H9 (cell line): ENCODE measurements at regions not wholly inside any gene's neighbourhood (a gene's known extent, or its start where the extent isn't known, plus 50 kb on each side); places are given as distances from the start of the nearest gene placed in this dataset.

ENCODE experiments used
- DNase-seq: peaks from one replicate; pipeline ENCODE4 v3.0.0-alpha.2; 2017
- H2AFZ ChIP-seq: one replicate; pipeline ENCODE4 v1.6.1; 2013; ENCODE audit warnings: mild to moderate bottlenecking, low read length, control low read depth, moderate library complexity
- H2AK5ac ChIP-seq: 2 replicates; pipeline ENCODE4 v1.6.1; 2013; ENCODE audit warnings: low read length, control low read depth, mixed read lengths; ENCODE audit not compliant: insufficient read length
- H2BK120ac ChIP-seq: one replicate; pipeline ENCODE4 v1.6.1; 2013; ENCODE audit warnings: low read depth, mild to moderate bottlenecking, low read length, control low read depth, inconsistent platforms; ENCODE audit not compliant: poor library complexity, severe bottlenecking
- H2BK12ac ChIP-seq: 2 replicates; pipeline ENCODE4 v1.6.1; 2013; ENCODE audit warnings: low read length, control low read depth, mixed read lengths, low read depth; ENCODE audit not compliant: insufficient read length
- H2BK15ac ChIP-seq: 2 replicates; pipeline ENCODE4 v1.6.1; 2013; ENCODE audit warnings: low read depth, low read length, control low read depth
- H2BK20ac ChIP-seq: one replicate; pipeline ENCODE4 v1.6.1; 2013; ENCODE audit warnings: low read depth, mild to moderate bottlenecking, low read length, control low read depth, inconsistent platforms; ENCODE audit not compliant: poor library complexity, severe bottlenecking
- H2BK5ac ChIP-seq: 2 replicates; pipeline ENCODE4 v1.6.1; 2013; ENCODE audit warnings: low read length, control low read depth, mixed read lengths; ENCODE audit not compliant: insufficient read length
- H3K14ac ChIP-seq: 2 replicates; pipeline ENCODE4 v1.6.1; 2013; ENCODE audit warnings: low read length, control low read depth; ENCODE audit not compliant: insufficient read depth
- H3K18ac ChIP-seq: 2 replicates; pipeline ENCODE4 v1.6.1; 2013; ENCODE audit warnings: low read depth, mild to moderate bottlenecking, mixed read lengths, low read length, control low read depth; ENCODE audit not compliant: insufficient read length
- H3K23ac ChIP-seq: 2 replicates; pipeline ENCODE4 v1.6.1; 2013; ENCODE audit warnings: low read length, control low read depth, mixed read lengths, low read depth; ENCODE audit not compliant: insufficient read length
- H3K23me2 ChIP-seq: 2 replicates; pipeline ENCODE4 v1.6.1; 2013; ENCODE audit warnings: low read depth, mild to moderate bottlenecking, mixed read lengths, low read length, control low read depth; ENCODE audit not compliant: insufficient read length, poor library complexity, severe bottlenecking
- H3K27ac ChIP-seq: 2 replicates; pipeline ENCODE4 v1.5.1; 2013; ENCODE audit warnings: low read length, control low read depth, mixed read lengths, low read depth; ENCODE audit not compliant: insufficient read length
- H3K27me3 ChIP-seq: 2 replicates; pipeline ENCODE4 v1.6.1; 2013; ENCODE audit warnings: low read length, control low read depth, inconsistent platforms; ENCODE audit not compliant: insufficient read depth
- H3K4ac ChIP-seq: 2 replicates; pipeline ENCODE4 v1.6.1; 2013; ENCODE audit warnings: low read depth, mild to moderate bottlenecking, control low read depth, inconsistent platforms, low read length, moderate library complexity
- H3K4me1 ChIP-seq: 2 replicates; pipeline ENCODE4 v1.6.1; 2013; ENCODE audit warnings: low read length, control low read depth, inconsistent platforms; ENCODE audit not compliant: insufficient read depth
- H3K4me2 ChIP-seq: 2 replicates; pipeline ENCODE4 v1.6.1; 2013; ENCODE audit warnings: low read length, control low read depth, mixed read lengths; ENCODE audit not compliant: insufficient read length, insufficient read depth
- H3K56ac ChIP-seq: 2 replicates; pipeline ENCODE4 v1.6.1; 2013; ENCODE audit warnings: low read depth, mild to moderate bottlenecking, mixed read lengths, low read length, control low read depth; ENCODE audit not compliant: insufficient read length
- H3K79me1 ChIP-seq: 2 replicates; pipeline ENCODE4 v1.6.1; 2013; ENCODE audit warnings: low read depth, mild to moderate bottlenecking, moderate library complexity, low read length, control low read depth, inconsistent platforms; ENCODE audit not compliant: insufficient read depth, poor library complexity, severe bottlenecking
- H3K79me2 ChIP-seq: 2 replicates; pipeline ENCODE4 v1.6.1; 2013; ENCODE audit warnings: low read length, control low read depth, inconsistent platforms; ENCODE audit not compliant: insufficient read depth
- H3K9ac ChIP-seq: 2 replicates; pipeline ENCODE4 v1.6.1; 2013; ENCODE audit warnings: low read length, control low read depth, mixed read lengths; ENCODE audit not compliant: insufficient read length; ENCODE audit errors: extremely low read depth
- H3K9me3 ChIP-seq: one replicate; pipeline ENCODE4 v1.6.1; 2013; ENCODE audit warnings: low read depth, low read length, inconsistent platforms; ENCODE audit not compliant: control insufficient read depth
- H3T11ph ChIP-seq: one replicate; pipeline ENCODE4 v1.6.1; 2013; ENCODE audit warnings: mild to moderate bottlenecking, low read length, control low read depth, inconsistent platforms
- H4K20me1 ChIP-seq: one replicate; pipeline ENCODE4 v1.6.1; 2013; ENCODE audit not compliant: control insufficient read depth, insufficient read length, insufficient read depth
- H4K5ac ChIP-seq: 2 replicates; pipeline ENCODE4 v1.6.1; 2013; ENCODE audit warnings: low read depth, mild to moderate bottlenecking, mixed read lengths, low read length, control low read depth; ENCODE audit not compliant: insufficient read length
- H4K8ac ChIP-seq: replicated peaks from 2 replicates; pipeline ENCODE4 v1.6.1; 2013; ENCODE audit warnings: low read length, control low read depth, mixed read lengths, low read depth; ENCODE audit not compliant: insufficient read length
- H4K91ac ChIP-seq: 2 replicates; pipeline ENCODE4 v1.6.1; 2013; ENCODE audit warnings: low read depth, mild to moderate bottlenecking, moderate library complexity, mixed read lengths, low read length, control low read depth; ENCODE audit not compliant: insufficient read length
- H3K27ac Mint-ChIP-seq, 3 experiments: 2 replicates in 2 of 3; 3 replicates in 1 of 3; pipeline ENCODE4 v1.8.0; 2020 to 2021; ENCODE audit warnings: mixed read lengths in 3 of 3, mild to moderate bottlenecking in 1 of 3, moderate library complexity in 1 of 3
- H3K27me3 Mint-ChIP-seq: 2 replicates; pipeline ENCODE4 v1.8.0; 2021; ENCODE audit warnings: low read depth, mild to moderate bottlenecking, moderate library complexity, mixed read lengths
- H3K36me3 Mint-ChIP-seq, 3 experiments: 2 replicates in 2 of 3; 3 replicates in 1 of 3; pipeline ENCODE4 v1.8.0; 2020 to 2021; ENCODE audit warnings: low read depth in 3 of 3, mixed read lengths in 3 of 3; ENCODE audit not compliant: insufficient read depth in 1 of 3
- H3K4me1 Mint-ChIP-seq, 2 experiments: 2 replicates each; pipeline ENCODE4 v1.8.0; 2020; ENCODE audit warnings: mixed read lengths in 2 of 2
- H3K4me3 Mint-ChIP-seq, 2 experiments: 2 replicates in 1 of 2; 3 replicates in 1 of 2; pipeline ENCODE4 v1.8.0; 2020 to 2021; ENCODE audit warnings: mild to moderate bottlenecking in 2 of 2, mixed read lengths in 2 of 2, moderate library complexity in 1 of 2
- H3K9me3 Mint-ChIP-seq, 2 experiments: 2 replicates in 1 of 2; 3 replicates in 1 of 2; pipeline ENCODE4 v1.8.0; 2020; ENCODE audit warnings: mild to moderate bottlenecking in 2 of 2, mixed read lengths in 2 of 2, moderate library complexity in 1 of 2
- CTCF ChIP-seq: fragments of 200-600 bp; sonication (generic); conservative IDR thresholded peaks from 3 replicates; pipeline ENCODE4 v1.8.0; 2021; ENCODE audit warnings: antibody characterized with exemption, mild to moderate bottlenecking
- WGBS: extraction: QIAGEN DNeasy Blood & Tissue Kit; methylation state at CpG from one replicate; pipeline ENCODE4 v1.1.7; 2013; ENCODE audit warnings: missing lambda C conversion rate, low lambda C conversion rate, mixed read lengths; ENCODE audit not compliant: insufficient read length; ENCODE audit errors: extremely low coverage; 5-methylcytosine and 5-hydroxymethylcytosine counted together

- Histone ChIP-seq H3K4me2 (no peak overlapping the region), H3K23ac (no peak overlapping the region), H3K9ac (no peak overlapping the region), H3K14ac (no peak overlapping the region), H3K56ac (no peak overlapping the region), H4K91ac (no peak overlapping the region), H3K23me2 (no peaks in the 10 kb centered on the region), H3K4me1 (0 out of 2 replicates have a peak, but pooled peaks cover 2% of the 10 kb centered on the region), H3K9me3 (no peaks in the 10 kb centered on the region), H3K79me1 (no peaks in the 10 kb centered on the region), H4K8ac (no peak overlapping the region), H4K20me1 (no peaks in the 10 kb centered on the region), H2BK20ac (no peak overlapping the region), H2BK12ac (no peak overlapping the region), H4K5ac (no peak overlapping the region), H2AFZ (no peak overlapping the region), H2BK5ac (no peak overlapping the region), H3K4ac (no peak overlapping the region), H3K18ac (no peak overlapping the region), H2BK120ac (no peak overlapping the region), H2AK5ac (no peak overlapping the region), H2BK15ac (no peak overlapping the region), H3K27ac (no peak overlapping the region), H3T11ph (no peak overlapping the region), H3K27me3 (no peaks in the 10 kb centered on the region), H3K79me2 (no peaks in the 10 kb centered on the region)
- Mint-ChIP-seq H3K9me3 (no peaks in the 10 kb centered on the region), H3K4me3 (no peak overlapping the region), H3K36me3 (no peaks in the 10 kb centered on the region; a peak in 1 of 7 replicates), H3K27ac (no peak overlapping the region), H3K27me3 (no peaks in the 10 kb centered on the region), H3K4me1 (peaks cover 16 to 39% of the 10 kb centered on the region in 2 experiments; a peak in 3 of 4 replicates)
- no peak for DNase-seq
- TF ChIP-seq CTCF: no peak
- WGBS: no CpG with 5 or more reads among the region's 5 CpGs
Observed at GRCh38 chr3:105585-105984, 91.0 kb upstream of the CHL1 start.
